ENCODE measurements at regions not wholly inside any gene's neighbourhood (a gene's known extent, or its start where the extent isn't known, plus 50 kb on each side); places are given as distances from the start of the nearest gene placed in this dataset.

- ChIA-PET POLR2A (ENCODE audit: partially characterized antibody) (interaction anchor here (1.2 to 1.3 kb wide), 2 partner anchors 9 to 143 kb away, joined by 3 read pairs; no protein-coding TSS in a partner anchor), CTCF (ENCODE audit: partially characterized antibody) (interaction anchor here (0.8 to 1.1 kb wide), 2 partner anchors 56 to 219 kb away, joined by 3 read pairs; no protein-coding TSS in a partner anchor)
- H3K79me1 ChIP-seq (ENCODE audit: low read depth, low read length): no peaks in the 10 kb centered on the region
- no peak overlapping the region for H3K23ac ChIP-seq (ENCODE audit: insufficient read length)
- no peaks in the 10 kb centered on the region for H4K20me1 ChIP-seq (replicated peaks in 1 of 2; ENCODE audit: control insufficient read depth in 1 of 2, insufficient read depth in 2 of 2, low read length in 2 of 2)
- H4K5ac ChIP-seq (ENCODE audit: insufficient read length, low read depth, low read length): no peak overlapping the region
- H3K9ac ChIP-seq (replicated peaks in 1 of 4; ENCODE audit: extremely low read depth in 1 of 4, low read depth in 3 of 4, low read length in 3 of 4): no peak overlapping the region
- peak overlapping the region; percentile 75; the same call in 1 of the 2 replicates for H2BK20ac ChIP-seq (ENCODE audit: low read length)
- H3K4me2 ChIP-seq (ENCODE audit: insufficient read depth in 1 of 2, low read depth in 2 of 2, low read length in 2 of 2): peak overlapping the region; percentile 12 to 51; a peak in 3 of 4 replicates
- no peak overlapping the region for H3K14ac ChIP-seq (ENCODE audit: insufficient read length)
- H2AFZ ChIP-seq (ENCODE audit: low read length): peak overlapping the region; percentile 8
- no peak overlapping the region for H4K91ac ChIP-seq (replicated peaks; ENCODE audit: insufficient read length, low read length)
- peak overlapping the region; percentile 46; the same call in 1 of the 2 replicates for H2BK5ac ChIP-seq (ENCODE audit: low read depth, low read length)
- peak; percentile 78 for FAIRE-seq
- 0 out of 8 replicates have a peak overlapping the region, but pooled peaks of 1 of the 4 experiments have one; percentile 12 for H3K4me3 ChIP-seq (ENCODE audit: extremely low read depth in 1 of 4, insufficient read depth in 2 of 4, low read depth in 3 of 4, low read length in 4 of 4)
- no peaks in the 10 kb centered on the region for H3K9me3 ChIP-seq (ENCODE audit: insufficient read depth in 2 of 2, low read depth in 1 of 2, low read length in 1 of 2)
- H3K23me2 ChIP-seq (ENCODE audit: low read depth, low read length): no peaks in the 10 kb centered on the region
- H2BK12ac ChIP-seq (ENCODE audit: low read depth, low read length): peak overlapping the region; percentile 53; the same call in 1 of the 2 replicates
- no peaks in the 10 kb centered on the region for H3K36me3 ChIP-seq (ENCODE audit: control insufficient read depth in 2 of 4, insufficient read depth in 4 of 4, low read length in 3 of 4)
- H3K4ac ChIP-seq (replicated peaks; ENCODE audit: insufficient read length, low read depth, low read length): no peak overlapping the region
- DNase-seq (ENCODE audit: low read depth in 1 of 2, low spot score in 2 of 2): peak in 1 of 2 experiments; percentile 70
- no peak overlapping the region for H4K8ac ChIP-seq (ENCODE audit: extremely low read depth, insufficient read depth, low read length)
- H3K56ac ChIP-seq (replicated peaks; ENCODE audit: insufficient read length, low read depth, low read length): no peak overlapping the region
- H3K27me3 ChIP-seq (replicated peaks in 1 of 4; ENCODE audit: control insufficient read depth in 3 of 4, extremely low read depth in 1 of 4, insufficient read depth in 3 of 4, low read length in 3 of 4): no peaks in the 10 kb centered on the region
- no peak overlapping the region for H3K27ac ChIP-seq (ENCODE audit: low read depth, low read length)
- peak overlapping the region; percentile 1; the same call in 1 of the 2 replicates for H2BK15ac ChIP-seq (ENCODE audit: low read length)
- no peak overlapping the region for H2BK120ac ChIP-seq (replicated peaks; ENCODE audit: low read depth, low read length)
- H3K79me2 ChIP-seq (ENCODE audit: control insufficient read depth in 1 of 2, insufficient read depth in 2 of 2, low read length in 2 of 2): no peaks in the 10 kb centered on the region
- H2AK5ac ChIP-seq (ENCODE audit: low read depth, low read length): no peak overlapping the region
- H3K4me1 ChIP-seq (replicated peaks in 1 of 4; ENCODE audit: control insufficient read depth in 3 of 4, insufficient read depth in 4 of 4, low read length in 3 of 4): peaks cover 4 to 13% (median 8%) of the 10 kb centered on the region in 4 experiments; a peak in 6 of 7 replicates
- WGBS, 2 experiments (ENCODE audit: extremely low coverage in 1 of 2, insufficient coverage in 1 of 2, insufficient read length in 1 of 2, insufficient replicate concordance in 2 of 2, low coverage in 1 of 2, low lambda C conversion rate in 2 of 2, missing lambda C conversion rate in 1 of 2): 17% methylated on average over 6 of the region's 6 CpGs; no CpG with 5 or more reads in 1 of the 2 experiments
- no peak overlapping the region; the same call in 1 of the 2 replicates for H3K18ac ChIP-seq (ENCODE audit: extremely low read depth, low read length)
- TF ChIP-seq ASH2L (IDR thresholded peaks at IDR 0.05; ENCODE audit: low read length): peak; percentile 26
- TF ChIP-seq EGR1 (IDR thresholded peaks at IDR 0.05; ENCODE audit: borderline replicate concordance, low read depth, low read length): peak; percentile 37; the same call in 1 of the 2 replicates
- no peak for TF ChIP-seq USF2 (IDR thresholded peaks at IDR 0.05; ENCODE audit: low read length)
Observed at GRCh38 chr6:125528621-125529041, 220.8 kb upstream of the HEY2 start.

Data from H1 (cell line).